Liver (tissue), 7 donors: ENCODE measurements at regions not wholly inside any gene's neighbourhood (a gene's known extent, or its start where the extent isn't known, plus 50 kb on each side); places are given as distances from the start of the nearest gene placed in this dataset.

ENCODE experiments used
- DNase-seq: peaks from one replicate; pipeline ENCODE4 v3.0.0-alpha.2; 2017; ENCODE audit warnings: low spot score
- H3K27ac ChIP-seq, 2 donors: one replicate each; pipeline ENCODE4 v1.7.0; 2013; ENCODE audit warnings: inconsistent platforms in 2 of 2, low read length in 2 of 2, control low read depth in 1 of 2, low read depth in 1 of 2, mild to moderate bottlenecking in 1 of 2
- H3K27me3 ChIP-seq, 4 donors: one replicate each; pipeline versions ENCODE4 v1.6.1 to v1.7.0; 2013; ENCODE audit warnings: low read length in 3 of 4, inconsistent platforms in 1 of 4, mild to moderate bottlenecking in 1 of 4, moderate library complexity in 1 of 4; ENCODE audit not compliant: control insufficient read depth in 4 of 4, insufficient read depth in 4 of 4
- H3K36me3 ChIP-seq, 4 donors: one replicate each; pipeline versions ENCODE4 v1.6.1 to v1.7.0; 2013; ENCODE audit warnings: low read length in 3 of 4, mild to moderate bottlenecking in 3 of 4, low read depth in 1 of 4, moderate library complexity in 1 of 4; ENCODE audit not compliant: control insufficient read depth in 4 of 4, insufficient read depth in 3 of 4
- H3K4me1 ChIP-seq, 4 donors: one replicate each; pipeline versions ENCODE4 v1.6.1 to v1.7.0; 2013; ENCODE audit warnings: low read length in 3 of 4, mild to moderate bottlenecking in 3 of 4, moderate library complexity in 1 of 4; ENCODE audit not compliant: control insufficient read depth in 4 of 4, insufficient read depth in 4 of 4
- H3K4me3 ChIP-seq, 3 donors: one replicate each; pipeline versions ENCODE4 v1.6.1 to v1.7.0; 2013; ENCODE audit warnings: low read length in 3 of 3, control low read depth in 1 of 3, low read depth in 1 of 3, mild to moderate bottlenecking in 1 of 3
- H3K9ac ChIP-seq, 2 donors: one replicate each; pipeline ENCODE4 v1.7.0; 2013; ENCODE audit warnings: low read length in 2 of 2, mild to moderate bottlenecking in 2 of 2, moderate library complexity in 2 of 2, control low read depth in 1 of 2, low read depth in 1 of 2
- H3K9me3 ChIP-seq, 4 donors: one replicate each; pipeline versions ENCODE4 v1.6.1 to v1.7.0; 2013; ENCODE audit warnings: low read length in 3 of 4; ENCODE audit not compliant: control insufficient read depth in 4 of 4
- ATF3 ChIP-seq: IDR thresholded peaks from 2 replicates; pipeline ENCODE4 v1.6.1; 2016; ENCODE audit warnings: antibody characterized with exemption
- EGR1 ChIP-seq, 2 donors: IDR thresholded peaks; 2 replicates each; pipeline ENCODE4 v1.6.1; 2016 to 2018; ENCODE audit warnings: antibody characterized with exemption in 2 of 2, low read depth in 2 of 2
- FOXA1 ChIP-seq: IDR thresholded peaks from 2 replicates; pipeline ENCODE4 v1.6.1; 2016; ENCODE audit warnings: antibody characterized with exemption
- FOXA2 ChIP-seq: IDR thresholded peaks from 2 replicates; pipeline ENCODE4 v1.6.1; 2016; ENCODE audit warnings: antibody characterized with exemption
- GABPA ChIP-seq, 2 donors: IDR thresholded peaks in 1 of 2; conservative IDR thresholded peaks in 1 of 2; 2 replicates each; pipeline ENCODE4 v1.6.1; 2016; ENCODE audit warnings: antibody characterized with exemption in 2 of 2, mild to moderate bottlenecking in 1 of 2, moderate library complexity in 1 of 2
- HNF4A ChIP-seq, 2 donors: conservative IDR thresholded peaks; 2 replicates each; pipeline ENCODE4 v1.6.1; 2016; ENCODE audit warnings: antibody characterized with exemption in 2 of 2, mild to moderate bottlenecking in 2 of 2
- HNF4G ChIP-seq: IDR thresholded peaks from 2 replicates; pipeline ENCODE4 v1.6.1; 2016; ENCODE audit warnings: antibody characterized with exemption
- JUND ChIP-seq, 2 donors: IDR thresholded peaks; 2 replicates each; pipeline ENCODE4 v1.6.1; 2016; ENCODE audit warnings: antibody characterized with exemption in 2 of 2
- NR2F2 ChIP-seq: IDR thresholded peaks from 2 replicates; pipeline ENCODE4 v1.6.1; 2016; ENCODE audit warnings: antibody characterized with exemption
- RAD21 ChIP-seq, 2 donors: IDR thresholded peaks; 2 replicates each; pipeline ENCODE4 v1.6.1; 2016; ENCODE audit warnings: antibody characterized with exemption in 2 of 2, mild to moderate bottlenecking in 2 of 2
- TAF1 ChIP-seq: conservative IDR thresholded peaks from 2 replicates; pipeline ENCODE4 v1.6.1; 2016; ENCODE audit warnings: antibody characterized with exemption, mild to moderate bottlenecking
- TF ChIP-seq, protein P1 (sequence below): fragments of 150-350 bp; IDR thresholded peaks from 2 replicates; pipeline ENCODE4 v1.5.1; 2017; ENCODE audit warnings: improper control_type of control experiment, low read depth, low read length; ENCODE audit not compliant: missing input control
- TF ChIP-seq, protein P2 (sequence below): IDR thresholded peaks from 2 replicates; pipeline ENCODE4 v1.6.1; 2016; ENCODE audit warnings: antibody characterized with exemption, mild to moderate bottlenecking
- TF ChIP-seq, protein P3 (sequence below): IDR thresholded peaks from 2 replicates; pipeline ENCODE4 v1.6.1; 2016; ENCODE audit warnings: antibody characterized with exemption
- TF ChIP-seq, protein P4 (sequence below): IDR thresholded peaks from 2 replicates; pipeline ENCODE4 v1.6.1; 2016; ENCODE audit warnings: antibody characterized with exemption
- donor health status: healthy.
- donor health status: healthy.
- donor health status: healthy.
- donor health status: healthy.

DNA sequence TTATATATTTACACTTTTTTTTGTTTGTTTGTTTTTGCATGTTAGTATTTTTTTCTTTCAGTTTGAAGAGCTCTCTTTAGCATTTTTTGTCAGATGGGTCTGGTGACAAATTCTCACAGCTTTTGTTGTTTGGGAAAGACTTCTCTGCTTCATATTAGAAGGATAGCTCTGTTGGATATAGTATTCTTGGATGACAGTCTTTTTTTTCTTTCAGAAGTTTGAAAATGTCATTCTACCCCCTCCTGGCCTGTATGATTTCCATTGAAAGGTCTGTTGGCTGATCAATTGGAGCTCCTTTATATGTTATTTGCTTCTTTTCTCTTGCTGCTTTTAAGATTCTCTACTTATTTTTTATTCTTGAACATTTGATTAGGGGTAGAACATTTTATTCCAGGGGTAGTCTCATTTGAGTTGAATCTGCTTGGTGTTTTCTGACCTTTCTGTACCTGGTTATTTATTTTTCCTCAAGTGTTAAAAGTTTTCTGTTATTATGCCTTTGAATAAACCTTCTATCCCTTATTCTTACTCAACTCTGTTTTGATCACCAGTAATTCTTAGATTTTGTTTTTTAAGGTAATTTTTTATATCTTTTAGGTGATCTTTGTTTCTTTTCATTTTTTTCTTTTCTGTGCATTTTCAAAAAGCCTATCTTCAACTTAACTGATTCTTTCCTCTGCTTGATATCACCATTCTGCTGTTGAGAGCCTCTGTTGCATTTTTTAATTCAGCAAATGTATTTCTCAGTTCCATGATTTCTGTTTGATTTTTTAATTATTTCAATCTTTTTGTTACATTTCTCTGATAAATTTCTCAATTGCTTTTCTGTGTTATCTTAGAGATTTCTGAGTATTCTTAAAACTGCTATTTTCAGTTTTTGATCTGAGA is 176.8 kb upstream of the ECI2 start:
- no peaks in the 10 kb centered on the region for H3K4me1 ChIP-seq
- H3K9me3 ChIP-seq: peaks cover 2 to 6% (median 4%) of the 10 kb centered on the region in 4 donors
- no peaks in the 10 kb centered on the region for H3K36me3 ChIP-seq
- no peak overlapping the region for H3K4me3 ChIP-seq
- H3K27me3 ChIP-seq: peaks cover 0 to 6% (median 0%) of the 10 kb centered on the region in 4 donors
- H3K27ac ChIP-seq: no peak overlapping the region
- no peak for DNase-seq
- TF ChIP-seq, protein P1, sequence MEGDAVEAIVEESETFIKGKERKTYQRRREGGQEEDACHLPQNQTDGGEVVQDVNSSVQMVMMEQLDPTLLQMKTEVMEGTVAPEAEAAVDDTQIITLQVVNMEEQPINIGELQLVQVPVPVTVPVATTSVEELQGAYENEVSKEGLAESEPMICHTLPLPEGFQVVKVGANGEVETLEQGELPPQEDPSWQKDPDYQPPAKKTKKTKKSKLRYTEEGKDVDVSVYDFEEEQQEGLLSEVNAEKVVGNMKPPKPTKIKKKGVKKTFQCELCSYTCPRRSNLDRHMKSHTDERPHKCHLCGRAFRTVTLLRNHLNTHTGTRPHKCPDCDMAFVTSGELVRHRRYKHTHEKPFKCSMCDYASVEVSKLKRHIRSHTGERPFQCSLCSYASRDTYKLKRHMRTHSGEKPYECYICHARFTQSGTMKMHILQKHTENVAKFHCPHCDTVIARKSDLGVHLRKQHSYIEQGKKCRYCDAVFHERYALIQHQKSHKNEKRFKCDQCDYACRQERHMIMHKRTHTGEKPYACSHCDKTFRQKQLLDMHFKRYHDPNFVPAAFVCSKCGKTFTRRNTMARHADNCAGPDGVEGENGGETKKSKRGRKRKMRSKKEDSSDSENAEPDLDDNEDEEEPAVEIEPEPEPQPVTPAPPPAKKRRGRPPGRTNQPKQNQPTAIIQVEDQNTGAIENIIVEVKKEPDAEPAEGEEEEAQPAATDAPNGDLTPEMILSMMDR: no peak
- TF ChIP-seq, protein P2, sequence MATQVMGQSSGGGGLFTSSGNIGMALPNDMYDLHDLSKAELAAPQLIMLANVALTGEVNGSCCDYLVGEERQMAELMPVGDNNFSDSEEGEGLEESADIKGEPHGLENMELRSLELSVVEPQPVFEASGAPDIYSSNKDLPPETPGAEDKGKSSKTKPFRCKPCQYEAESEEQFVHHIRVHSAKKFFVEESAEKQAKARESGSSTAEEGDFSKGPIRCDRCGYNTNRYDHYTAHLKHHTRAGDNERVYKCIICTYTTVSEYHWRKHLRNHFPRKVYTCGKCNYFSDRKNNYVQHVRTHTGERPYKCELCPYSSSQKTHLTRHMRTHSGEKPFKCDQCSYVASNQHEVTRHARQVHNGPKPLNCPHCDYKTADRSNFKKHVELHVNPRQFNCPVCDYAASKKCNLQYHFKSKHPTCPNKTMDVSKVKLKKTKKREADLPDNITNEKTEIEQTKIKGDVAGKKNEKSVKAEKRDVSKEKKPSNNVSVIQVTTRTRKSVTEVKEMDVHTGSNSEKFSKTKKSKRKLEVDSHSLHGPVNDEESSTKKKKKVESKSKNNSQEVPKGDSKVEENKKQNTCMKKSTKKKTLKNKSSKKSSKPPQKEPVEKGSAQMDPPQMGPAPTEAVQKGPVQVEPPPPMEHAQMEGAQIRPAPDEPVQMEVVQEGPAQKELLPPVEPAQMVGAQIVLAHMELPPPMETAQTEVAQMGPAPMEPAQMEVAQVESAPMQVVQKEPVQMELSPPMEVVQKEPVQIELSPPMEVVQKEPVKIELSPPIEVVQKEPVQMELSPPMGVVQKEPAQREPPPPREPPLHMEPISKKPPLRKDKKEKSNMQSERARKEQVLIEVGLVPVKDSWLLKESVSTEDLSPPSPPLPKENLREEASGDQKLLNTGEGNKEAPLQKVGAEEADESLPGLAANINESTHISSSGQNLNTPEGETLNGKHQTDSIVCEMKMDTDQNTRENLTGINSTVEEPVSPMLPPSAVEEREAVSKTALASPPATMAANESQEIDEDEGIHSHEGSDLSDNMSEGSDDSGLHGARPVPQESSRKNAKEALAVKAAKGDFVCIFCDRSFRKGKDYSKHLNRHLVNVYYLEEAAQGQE: no peak
- TF ChIP-seq NR2F2 (no peak), EGR1 (IDR thresholded peaks at IDR 0.05; ENCODE audit: low read depth in 2 of 2) (no peak), HNF4G (no peak), GABPA (IDR thresholded peaks at IDR 0.05 in 1 of 2, conservative IDR thresholded peaks at IDR 0.05 in 1 of 2) (no peak), FOXA1 (no peak), FOXA2 (no peak), RAD21 (IDR thresholded peaks at IDR 0.05) (no peak), TAF1 (no peak), HNF4A (conservative IDR thresholded peaks at IDR 0.05) (no peak), JUND (IDR thresholded peaks at IDR 0.05) (no peak), ATF3 (no peak)
- TF ChIP-seq, protein P3, sequence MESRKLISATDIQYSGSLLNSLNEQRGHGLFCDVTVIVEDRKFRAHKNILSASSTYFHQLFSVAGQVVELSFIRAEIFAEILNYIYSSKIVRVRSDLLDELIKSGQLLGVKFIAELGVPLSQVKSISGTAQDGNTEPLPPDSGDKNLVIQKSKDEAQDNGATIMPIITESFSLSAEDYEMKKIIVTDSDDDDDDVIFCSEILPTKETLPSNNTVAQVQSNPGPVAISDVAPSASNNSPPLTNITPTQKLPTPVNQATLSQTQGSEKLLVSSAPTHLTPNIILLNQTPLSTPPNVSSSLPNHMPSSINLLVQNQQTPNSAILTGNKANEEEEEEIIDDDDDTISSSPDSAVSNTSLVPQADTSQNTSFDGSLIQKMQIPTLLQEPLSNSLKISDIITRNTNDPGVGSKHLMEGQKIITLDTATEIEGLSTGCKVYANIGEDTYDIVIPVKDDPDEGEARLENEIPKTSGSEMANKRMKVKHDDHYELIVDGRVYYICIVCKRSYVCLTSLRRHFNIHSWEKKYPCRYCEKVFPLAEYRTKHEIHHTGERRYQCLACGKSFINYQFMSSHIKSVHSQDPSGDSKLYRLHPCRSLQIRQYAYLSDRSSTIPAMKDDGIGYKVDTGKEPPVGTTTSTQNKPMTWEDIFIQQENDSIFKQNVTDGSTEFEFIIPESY: no peak
- TF ChIP-seq, protein P4, sequence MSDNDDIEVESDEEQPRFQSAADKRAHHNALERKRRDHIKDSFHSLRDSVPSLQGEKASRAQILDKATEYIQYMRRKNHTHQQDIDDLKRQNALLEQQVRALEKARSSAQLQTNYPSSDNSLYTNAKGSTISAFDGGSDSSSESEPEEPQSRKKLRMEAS: no peak
- H3K9ac ChIP-seq: no peak overlapping the region
